ENCODE measurements at regions not wholly inside any gene's neighbourhood (a gene's known extent, or its start where the extent isn't known, plus 50 kb on each side); places are given as distances from the start of the nearest gene placed in this dataset.

GRCh38 chr13:105642511-105642958, 892.9 kb downstream of the EFNB2 start:
- Histone ChIP-seq H3K79me2 (no peaks in the 10 kb centered on the region), H4K20me1 (ENCODE audit: insufficient read depth, poor library complexity, severe bottlenecking) (no peaks in the 10 kb centered on the region), H3K4me1 (ENCODE audit: insufficient read depth) (no peaks in the 10 kb centered on the region), H3K27ac (no peak overlapping the region), H3K36me3 (replicated peaks; ENCODE audit: insufficient read depth, low read depth) (no peaks in the 10 kb centered on the region), H3K4me2 (no peak overlapping the region), H3K27me3 (no peaks in the 10 kb centered on the region), H3K9me3 (ENCODE audit: low read depth) (no peaks in the 10 kb centered on the region), H3K9me2 (replicated peaks; ENCODE audit: insufficient read depth) (no peaks in the 10 kb centered on the region), H3K4me3 (no peak overlapping the region), H2AFZ (no peak overlapping the region)
- 93% methylated on average over 8 of the region's 8 CpGs for WGBS (ENCODE audit: low lambda C conversion rate, missing lambda C conversion rate)
- TF ChIP-seq, protein P1, sequence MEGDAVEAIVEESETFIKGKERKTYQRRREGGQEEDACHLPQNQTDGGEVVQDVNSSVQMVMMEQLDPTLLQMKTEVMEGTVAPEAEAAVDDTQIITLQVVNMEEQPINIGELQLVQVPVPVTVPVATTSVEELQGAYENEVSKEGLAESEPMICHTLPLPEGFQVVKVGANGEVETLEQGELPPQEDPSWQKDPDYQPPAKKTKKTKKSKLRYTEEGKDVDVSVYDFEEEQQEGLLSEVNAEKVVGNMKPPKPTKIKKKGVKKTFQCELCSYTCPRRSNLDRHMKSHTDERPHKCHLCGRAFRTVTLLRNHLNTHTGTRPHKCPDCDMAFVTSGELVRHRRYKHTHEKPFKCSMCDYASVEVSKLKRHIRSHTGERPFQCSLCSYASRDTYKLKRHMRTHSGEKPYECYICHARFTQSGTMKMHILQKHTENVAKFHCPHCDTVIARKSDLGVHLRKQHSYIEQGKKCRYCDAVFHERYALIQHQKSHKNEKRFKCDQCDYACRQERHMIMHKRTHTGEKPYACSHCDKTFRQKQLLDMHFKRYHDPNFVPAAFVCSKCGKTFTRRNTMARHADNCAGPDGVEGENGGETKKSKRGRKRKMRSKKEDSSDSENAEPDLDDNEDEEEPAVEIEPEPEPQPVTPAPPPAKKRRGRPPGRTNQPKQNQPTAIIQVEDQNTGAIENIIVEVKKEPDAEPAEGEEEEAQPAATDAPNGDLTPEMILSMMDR (IDR thresholded peaks at IDR 0.05; ENCODE audit: poor library complexity), result no peak
- TF ChIP-seq EZH2 (IDR thresholded peaks at IDR 0.05; ENCODE audit: borderline replicate concordance), result no peak
- no peak for TF ChIP-seq EZH2phosphoT487 (IDR thresholded peaks at IDR 0.05; ENCODE audit: low read depth, severe bottlenecking, unreplicated experiment)
- DNase-seq (ENCODE audit: low spot score), result no peak

GRCh38 chr13:105641121-105641520, 894.3 kb downstream of the EFNB2 start:
- H3K27me3 ChIP-seq, result no peaks in the 10 kb centered on the region
- H3K4me1 ChIP-seq (ENCODE audit: insufficient read depth), result no peaks in the 10 kb centered on the region
- H3K4me3 ChIP-seq, result no peak overlapping the region
- no peaks in the 10 kb centered on the region for H3K9me2 ChIP-seq (replicated peaks; ENCODE audit: insufficient read depth)
- no peak for TF ChIP-seq EZH2 (IDR thresholded peaks at IDR 0.05; ENCODE audit: borderline replicate concordance)
- TF ChIP-seq, protein P1 (IDR thresholded peaks at IDR 0.05; ENCODE audit: poor library complexity), result no peak
- TF ChIP-seq EZH2phosphoT487 (IDR thresholded peaks at IDR 0.05; ENCODE audit: low read depth, severe bottlenecking, unreplicated experiment), result no peak
- no peaks in the 10 kb centered on the region for H4K20me1 ChIP-seq (ENCODE audit: insufficient read depth, poor library complexity, severe bottlenecking)
- H3K9me3 ChIP-seq (ENCODE audit: low read depth), result no peaks in the 10 kb centered on the region
- H3K27ac ChIP-seq, result no peak overlapping the region
- H3K36me3 ChIP-seq (replicated peaks; ENCODE audit: insufficient read depth, low read depth), result no peaks in the 10 kb centered on the region
- no peak overlapping the region for H2AFZ ChIP-seq
- 76% methylated on average over 5 of the region's 5 CpGs for WGBS (ENCODE audit: low lambda C conversion rate, missing lambda C conversion rate)
- no peaks in the 10 kb centered on the region for H3K79me2 ChIP-seq
- H3K4me2 ChIP-seq, result no peak overlapping the region
- no peak for DNase-seq (ENCODE audit: low spot score)

GRCh38 chr13:105638426-105638825, 897.0 kb downstream of the EFNB2 start:
- no peaks in the 10 kb centered on the region for H3K9me3 ChIP-seq (ENCODE audit: low read depth)
- no peak overlapping the region for H3K4me2 ChIP-seq
- H2AFZ ChIP-seq, result no peak overlapping the region
- DNase-seq (ENCODE audit: low spot score), result no peak
- no peaks in the 10 kb centered on the region for H3K27me3 ChIP-seq
- no peak overlapping the region for H3K4me3 ChIP-seq
- H3K79me2 ChIP-seq, result no peaks in the 10 kb centered on the region
- H3K27ac ChIP-seq, result no peak overlapping the region
- no peaks in the 10 kb centered on the region for H3K4me1 ChIP-seq (ENCODE audit: insufficient read depth)
- 93% methylated on average over 3 of the region's 3 CpGs for WGBS (ENCODE audit: low lambda C conversion rate, missing lambda C conversion rate)
- H3K36me3 ChIP-seq (replicated peaks; ENCODE audit: insufficient read depth, low read depth), result no peaks in the 10 kb centered on the region
- H3K9me2 ChIP-seq (replicated peaks; ENCODE audit: insufficient read depth), result no peaks in the 10 kb centered on the region
- H4K20me1 ChIP-seq (ENCODE audit: insufficient read depth, poor library complexity, severe bottlenecking), result no peaks in the 10 kb centered on the region
- TF ChIP-seq EZH2phosphoT487 (IDR thresholded peaks at IDR 0.05; ENCODE audit: low read depth, severe bottlenecking, unreplicated experiment), result no peak
- no peak for TF ChIP-seq EZH2 (IDR thresholded peaks at IDR 0.05; ENCODE audit: borderline replicate concordance)
- TF ChIP-seq, protein P1 (IDR thresholded peaks at IDR 0.05; ENCODE audit: poor library complexity), result no peak

DNA sequence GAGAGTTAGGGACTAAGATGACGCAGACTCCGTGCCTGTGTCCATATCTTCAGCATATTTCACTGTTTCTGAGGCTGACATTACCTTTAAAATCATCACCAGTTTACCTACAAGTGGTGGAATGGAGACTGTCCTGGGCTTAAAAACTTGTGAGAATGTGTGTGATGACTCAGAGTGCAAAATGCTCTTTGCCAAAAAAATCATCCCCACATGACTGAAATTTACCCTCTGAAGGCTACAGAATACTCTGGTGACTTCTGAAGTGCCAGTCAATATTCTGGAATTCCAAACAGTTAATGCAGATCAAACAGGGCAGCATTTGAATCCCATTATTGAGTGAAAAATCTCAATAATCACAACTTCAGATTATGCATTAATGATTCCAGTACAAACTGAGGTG, 901.4 kb downstream of the EFNB2 start:
- 93% methylated on average over 2 of the region's 2 CpGs for WGBS (ENCODE audit: low lambda C conversion rate, missing lambda C conversion rate)
- no peaks in the 10 kb centered on the region for H4K20me1 ChIP-seq (ENCODE audit: insufficient read depth, poor library complexity, severe bottlenecking)
- H3K79me2 ChIP-seq, result no peaks in the 10 kb centered on the region
- TF ChIP-seq, protein P1 (IDR thresholded peaks at IDR 0.05; ENCODE audit: poor library complexity), result no peak
- no peak for TF ChIP-seq EZH2 (IDR thresholded peaks at IDR 0.05; ENCODE audit: borderline replicate concordance)
- no peak for TF ChIP-seq EZH2phosphoT487 (IDR thresholded peaks at IDR 0.05; ENCODE audit: low read depth, severe bottlenecking, unreplicated experiment)
- no peaks in the 10 kb centered on the region for H3K9me3 ChIP-seq (ENCODE audit: low read depth)
- H2AFZ ChIP-seq, result no peak overlapping the region
- H3K4me2 ChIP-seq, result no peak overlapping the region
- H3K4me3 ChIP-seq, result no peak overlapping the region
- H3K27me3 ChIP-seq, result no peaks in the 10 kb centered on the region
- H3K36me3 ChIP-seq (replicated peaks; ENCODE audit: insufficient read depth, low read depth), result no peaks in the 10 kb centered on the region
- DNase-seq (ENCODE audit: low spot score), result no peak
- H3K27ac ChIP-seq, result no peak overlapping the region
- no peaks in the 10 kb centered on the region for H3K9me2 ChIP-seq (replicated peaks; ENCODE audit: insufficient read depth)
- H3K4me1 ChIP-seq (ENCODE audit: insufficient read depth), result no peaks in the 10 kb centered on the region

Measured in hepatocyte (in vitro differentiated cells).